AG20443 (cell line): ENCODE measurements at regions not wholly inside any gene's neighbourhood (a gene's known extent, or its start where the extent isn't known, plus 50 kb on each side); places are given as distances from the start of the nearest gene placed in this dataset.

Experiments used
- DNase-seq: peaks from one replicate; pipeline ENCODE4 v3.0.0; 2012; ENCODE audit warnings: low spot score, mixed read lengths

- DNase-seq: no peak
Measured at GRCh38 chr9:82153032-82153431, 164.5 kb downstream of the SPATA31D1 start.

GRCh38 chr9:82154573-82154972 is 166.0 kb downstream of the SPATA31D1 start:
- DNase-seq: no peak

- no peak for DNase-seq
Measured at GRCh38 chr9:82161876-82162275, 173.3 kb downstream of the SPATA31D1 start.

DNA sequence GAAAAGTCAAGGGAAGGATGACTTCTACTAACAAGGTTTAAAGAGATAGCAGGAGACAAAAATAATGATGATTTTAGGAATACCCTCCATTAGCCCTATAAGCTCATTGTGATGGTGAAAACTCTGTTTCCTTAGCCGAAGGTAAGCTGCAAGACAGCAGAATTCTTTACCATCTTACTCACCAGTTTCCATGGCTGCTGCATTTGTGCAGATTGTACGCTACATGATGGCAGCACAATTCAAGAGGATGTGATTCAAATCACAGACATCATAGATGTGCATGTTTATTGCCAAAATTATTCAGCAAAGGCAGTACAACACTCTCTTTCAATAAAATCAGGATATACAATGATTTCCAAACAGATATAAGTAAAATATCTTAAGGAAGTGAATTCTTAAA is 175.6 kb downstream of the SPATA31D1 start:
- DNase-seq: no peak

DNA sequence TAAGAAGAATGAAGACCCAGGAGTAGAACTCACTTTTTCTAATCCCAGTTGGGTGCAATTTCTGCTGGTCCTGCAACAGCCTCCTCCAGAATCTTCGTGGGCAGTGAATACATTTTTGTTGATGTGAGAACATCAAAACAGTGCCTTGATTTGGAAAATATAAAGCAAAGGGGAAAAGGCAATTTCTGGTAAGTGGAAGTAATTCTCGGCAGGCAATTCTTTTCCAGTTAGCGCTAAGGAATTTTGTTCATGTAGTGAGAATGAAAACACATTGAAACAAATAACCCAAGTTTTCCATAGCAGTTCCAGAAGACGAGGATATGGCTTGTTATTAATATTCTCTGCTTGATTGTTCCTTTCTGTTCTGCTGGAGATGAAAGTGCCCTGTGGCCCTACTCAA is 178.7 kb downstream of the SPATA31D1 start:
- no peak for DNase-seq

DNA sequence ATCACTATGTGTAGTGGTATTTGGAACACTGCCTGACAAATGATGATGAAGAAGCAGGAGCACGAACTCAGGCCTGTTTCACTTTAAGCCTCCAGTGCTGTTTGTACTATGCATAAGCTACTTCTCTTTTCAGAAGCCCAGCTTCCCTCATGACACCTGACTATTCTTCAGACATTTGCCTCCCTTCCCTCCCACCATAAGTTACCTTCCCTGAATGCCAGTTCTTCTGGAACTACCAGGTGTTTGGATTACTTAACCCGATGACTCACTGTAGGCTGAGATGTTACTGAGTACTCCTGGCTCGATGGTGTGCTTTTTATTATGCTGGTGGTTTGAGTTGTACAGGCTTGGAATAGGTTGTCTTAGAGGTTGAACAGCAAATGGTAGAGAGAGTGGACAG is 180.0 kb downstream of the SPATA31D1 start:
- DNase-seq: no peak

- DNase-seq: peak; percentile 40
Measured at GRCh38 chr9:82170866-82171265, 182.3 kb downstream of the SPATA31D1 start.

DNA sequence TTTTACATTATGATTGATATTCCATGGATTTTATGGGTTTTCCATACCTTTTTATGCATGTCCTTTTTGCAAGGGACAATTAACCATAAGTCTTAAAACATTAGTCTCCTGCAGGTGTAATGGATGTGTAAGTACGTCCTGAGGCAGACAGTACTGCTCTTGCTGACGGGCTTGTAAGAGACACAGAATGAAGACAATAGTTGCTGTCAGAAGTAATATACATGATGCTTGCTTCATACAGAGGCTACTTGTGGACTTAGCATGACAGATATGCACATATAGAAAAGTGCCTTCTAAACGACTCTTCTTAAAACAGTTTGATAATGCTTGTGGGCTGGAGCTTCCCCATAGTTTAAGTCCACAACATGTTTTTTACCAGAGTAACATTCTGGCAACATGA is 182.7 kb downstream of the SPATA31D1 start:
- DNase-seq: no peak

GRCh38 chr9:82180711-82181110 is 192.1 kb downstream of the SPATA31D1 start:
- no peak for DNase-seq

GRCh38 chr9:82183181-82183860 is 194.7 kb downstream of the SPATA31D1 start:
- DNase-seq: no peak

- DNase-seq: no peak
Measured at GRCh38 chr9:82184524-82184923, 196.0 kb downstream of the SPATA31D1 start.

GRCh38 chr9:82188817-82189216 is 200.2 kb downstream of the SPATA31D1 start:
- DNase-seq: no peak

DNA sequence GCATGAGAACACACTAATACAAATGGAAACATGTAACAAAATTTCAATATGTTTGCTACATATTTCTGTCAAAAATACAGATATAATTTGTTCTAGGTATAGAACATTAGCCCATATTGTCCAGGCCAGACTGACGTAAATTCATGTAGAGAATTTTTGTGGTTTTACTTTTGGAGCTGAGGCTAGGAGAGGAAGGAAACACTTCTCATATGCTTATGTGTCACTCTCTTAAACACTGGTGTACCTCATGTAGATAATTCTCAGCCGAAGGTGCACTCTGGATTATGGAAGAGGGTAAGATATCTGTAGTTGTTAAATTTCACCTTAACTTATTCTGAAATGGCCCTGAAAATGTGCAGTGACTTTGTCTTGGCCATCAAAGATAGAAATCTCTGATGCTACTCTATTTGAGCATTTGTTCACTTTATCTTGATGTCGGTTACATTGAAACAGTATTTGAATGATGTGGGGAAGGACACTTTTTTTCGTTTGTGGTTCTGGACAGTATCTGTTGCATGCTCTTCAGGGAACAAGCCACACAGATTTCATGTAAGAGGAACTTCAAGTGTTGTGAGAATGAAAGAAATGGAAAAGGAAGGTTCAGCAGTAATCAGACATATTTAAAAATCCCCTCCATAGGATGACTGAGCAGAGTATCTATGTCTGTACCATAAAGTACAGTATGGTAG is 202.7 kb downstream of the SPATA31D1 start:
- no peak for DNase-seq

GRCh38 chr9:82192211-82192610 is 203.6 kb downstream of the SPATA31D1 start:
- DNase-seq: no peak

GRCh38 chr9:82196622-82197441 is 208.3 kb downstream of the SPATA31D1 start:
- no peak for DNase-seq

- no peak for DNase-seq
Measured at GRCh38 chr9:82201196-82201595, 212.6 kb downstream of the SPATA31D1 start.

GRCh38 chr9:82202808-82203207 is 214.2 kb downstream of the SPATA31D1 start:
- peak; percentile 14 for DNase-seq

- no peak for DNase-seq
Measured at GRCh38 chr9:82206490-82206889, 217.9 kb downstream of the SPATA31D1 start.

DNA sequence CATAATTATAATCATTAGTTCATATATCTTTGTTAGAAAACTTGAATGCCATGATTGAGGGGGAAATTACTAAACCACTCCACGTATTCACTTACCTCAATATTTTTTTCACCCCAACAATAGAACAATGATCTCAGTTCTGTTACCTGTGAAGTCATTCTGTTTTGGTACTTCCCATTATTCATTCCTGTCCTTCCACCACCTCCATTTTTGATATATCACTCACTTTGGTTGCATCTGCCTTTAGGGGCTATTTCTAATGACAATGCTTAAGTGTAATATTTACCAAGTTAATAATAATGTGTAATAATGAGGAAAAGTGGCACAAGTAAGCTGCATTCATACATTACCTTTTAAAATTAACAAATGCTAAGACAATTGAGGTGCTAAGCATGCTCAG is 218.4 kb downstream of the SPATA31D1 start:
- no peak for DNase-seq

GRCh38 chr9:82208741-82209450 is 220.3 kb downstream of the SPATA31D1 start:
- DNase-seq: no peak

DNA sequence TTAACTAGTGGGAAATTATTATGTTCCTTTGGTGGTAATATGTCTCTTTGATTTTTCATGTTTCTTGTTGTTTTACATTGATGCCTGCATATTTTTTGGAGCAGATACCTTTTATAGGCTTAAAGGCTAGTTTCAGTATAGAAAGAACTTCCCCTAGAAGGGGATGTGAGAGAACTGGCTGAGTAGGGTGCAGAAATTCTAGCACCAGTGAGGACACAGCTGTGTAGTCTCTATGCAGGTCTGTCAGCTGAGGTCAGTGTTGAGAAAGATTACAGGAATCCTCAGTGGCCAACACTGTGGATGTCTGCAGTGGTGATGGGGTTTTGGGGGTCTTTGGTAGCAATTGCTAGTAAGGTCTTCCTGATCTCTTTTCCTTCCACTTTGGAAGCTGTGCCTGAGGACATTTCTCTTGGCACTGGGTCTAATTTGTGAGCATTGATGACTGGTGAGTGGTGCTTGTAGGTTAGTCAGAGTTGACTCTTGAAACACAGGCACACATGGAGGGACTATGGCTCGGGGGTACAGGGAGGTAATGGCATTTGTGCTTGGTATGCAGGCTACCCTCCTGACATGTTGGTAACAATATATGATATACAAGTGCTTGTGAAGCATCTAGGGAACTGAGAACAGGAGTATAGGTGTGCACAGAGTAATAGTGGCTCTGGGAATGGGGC is 221.4 kb downstream of the SPATA31D1 start:
- DNase-seq: no peak

- no peak for DNase-seq
Measured at GRCh38 chr9:82212885-82213284, 224.3 kb downstream of the SPATA31D1 start.
